A549 (cell line): ENCODE measurements at regions not wholly inside any gene's neighbourhood (a gene's known extent, or its start where the extent isn't known, plus 50 kb on each side); places are given as distances from the start of the nearest gene placed in this dataset.

Experiments used
- ATAC-seq, 2 experiments: fragments of 200-7000 bp in 1 of 2; fragments of >200 bp in 1 of 2; cut with Nextera tagmentation in 1 of 2; cut with Tn5 transposase in 1 of 2; 3 replicates each; pipeline versions ENCODE4 v1.8.0 to v1.9.1; 2018 to 2020; ENCODE audit warnings: mild to moderate bottlenecking in 1 of 2, moderate library complexity in 1 of 2
- CTCF ChIA-PET: fragments of 300-600 bp; sonication (Branson Sonifier 250); formaldehyde crosslinking; extraction: SDS; loops from one replicate; lab custom pipeline; 2021; ENCODE audit warnings: antibody characterized with exemption, inconsistent platforms; lab: Yijun Ruan, JAX
- POLR2A ChIA-PET: fragments of 350-600 bp; formaldehyde crosslinking; extraction: SDS; loops from one replicate; lab custom pipeline; 2021; ENCODE audit warnings: antibody characterized with exemption, inconsistent platforms; lab: Yijun Ruan, JAX
- DNase-seq, 2 experiments: peaks; one replicate each; pipeline versions ENCODE4 v3.0.0 to v3.0.0-alpha.2; 2011 to 2016; ENCODE audit warnings: low read depth in 1 of 2, low spot score in 1 of 2
- FAIRE-seq: peaks from 2 replicates; lab custom pipeline; 2011; peaks lifted over from hg19 to GRCh38; lab: Jason Lieb, UNC
- H3K27ac ChIP-seq, 2 experiments: fragments of >200 bp; sonication (Bioruptor Twin); formaldehyde crosslinking; 3 replicates each; pipeline ENCODE4 v1.5.1; 2016 to 2017
- H3K4me1 ChIP-seq: fragments of >200 bp; sonication (Bioruptor Twin); formaldehyde crosslinking; 3 replicates; pipeline ENCODE4 v1.6.1; 2016
- H3K4me2 ChIP-seq: fragments of >200 bp; sonication (Bioruptor Twin); formaldehyde crosslinking; 3 replicates; pipeline ENCODE4 v1.6.1; 2016
- H3K4me3 ChIP-seq: fragments of >200 bp; sonication (Bioruptor Twin); formaldehyde crosslinking; 3 replicates; pipeline ENCODE4 v1.5.1; 2016
- H3K9me3 ChIP-seq: fragments of >200 bp; sonication (Bioruptor Twin); formaldehyde crosslinking; 3 replicates; pipeline ENCODE4 v1.6.1; 2016
- BCL3 ChIP-seq: fragments of >200 bp; sonication (Bioruptor Twin); formaldehyde crosslinking; IDR thresholded peaks from 3 replicates; pipeline ENCODE4 v1.6.1; 2016
- BHLHE40 ChIP-seq: IDR thresholded peaks from 2 replicates; pipeline ENCODE4 v1.6.1; 2012; ENCODE audit warnings: low read depth, low read length, inconsistent platforms
- CBX2 ChIP-seq: fragments of 200-600 bp; sonication (generic); IDR thresholded peaks from 2 replicates; pipeline ENCODE4 v1.6.1; 2016; ENCODE audit warnings: low read depth, mild to moderate bottlenecking, borderline replicate concordance
- CBX8 ChIP-seq: fragments of 200-600 bp; sonication (generic); IDR thresholded peaks from 2 replicates; pipeline ENCODE4 v1.6.1; 2016
- CHD2 ChIP-seq: fragments of 150-350 bp; IDR thresholded peaks from 2 replicates; pipeline ENCODE4 v1.6.1; 2014; ENCODE audit warnings: low read length; ENCODE audit not compliant: partially characterized antibody
- CHD4 ChIP-seq: fragments of 200-600 bp; sonication (generic); IDR thresholded peaks from 2 replicates; pipeline ENCODE4 v1.6.1; 2016; ENCODE audit warnings: antibody characterized with exemption, mild to moderate bottlenecking, borderline replicate concordance
- E2F6 ChIP-seq: IDR thresholded peaks from 2 replicates; pipeline ENCODE4 v1.6.1; 2012; ENCODE audit warnings: low read depth, borderline replicate concordance
- EHMT2 ChIP-seq: fragments of 200-600 bp; sonication (generic); IDR thresholded peaks from 2 replicates; pipeline ENCODE4 v1.6.1; 2016; ENCODE audit warnings: antibody characterized with exemption, low read depth, mild to moderate bottlenecking, moderate library complexity
- EP300 ChIP-seq, 2 experiments: fragments of >200 bp; sonication (Bioruptor Twin); formaldehyde crosslinking; IDR thresholded peaks; 2 replicates in 1 of 2; 3 replicates in 1 of 2; pipeline ENCODE4 v1.6.1; 2016 to 2017
- ESRRA ChIP-seq: fragments of 150-350 bp; IDR thresholded peaks from 2 replicates; pipeline ENCODE4 v1.6.1; 2014; ENCODE audit warnings: mild to moderate bottlenecking, low read length, borderline replicate concordance
- FOSB ChIP-seq: fragments of 250-450 bp; sonication (Bioruptor Pico); IDR thresholded peaks from 2 replicates; pipeline ENCODE4 v1.5.0; 2020; ENCODE audit warnings: mild to moderate bottlenecking, moderate library complexity
- HMGXB4 ChIP-seq: fragments of 250-450 bp; sonication (Bioruptor Pico); IDR thresholded peaks from 2 replicates; pipeline ENCODE4 v1.5.0; 2021; ENCODE audit warnings: mild to moderate bottlenecking, moderate library complexity, borderline replicate concordance
- HOXB13 ChIP-seq: fragments of 250-450 bp; sonication (Bioruptor Pico); IDR thresholded peaks from 2 replicates; pipeline ENCODE4 v1.5.0; 2020; ENCODE audit warnings: low read depth, mild to moderate bottlenecking, moderate library complexity
- JUN ChIP-seq, 2 experiments: fragments of >200 bp; sonication (Bioruptor Twin); formaldehyde crosslinking; IDR thresholded peaks; 2 replicates in 1 of 2; 3 replicates in 1 of 2; pipeline ENCODE4 v1.6.1; 2016 to 2017
- KDM1A ChIP-seq: fragments of 200-600 bp; sonication (generic); IDR thresholded peaks from 2 replicates; pipeline ENCODE4 v1.6.1; 2016; ENCODE audit warnings: low read depth, mild to moderate bottlenecking
- KDM5A ChIP-seq: fragments of 200-600 bp; sonication (generic); IDR thresholded peaks from 2 replicates; pipeline ENCODE4 v1.6.1; 2016; ENCODE audit warnings: antibody characterized with exemption, mild to moderate bottlenecking
- MAFK ChIP-seq: fragments of 450-650 bp; IDR thresholded peaks from 2 replicates; pipeline ENCODE4 v1.6.1; 2014; ENCODE audit not compliant: partially characterized antibody
- NPAS2 ChIP-seq: fragments of 250-450 bp; sonication (Bioruptor Pico); IDR thresholded peaks from 2 replicates; pipeline ENCODE4 v1.8.0; 2022; ENCODE audit warnings: mild to moderate bottlenecking, moderate library complexity, borderline replicate concordance
- NR3C1 ChIP-seq: fragments of >200 bp; sonication (Bioruptor Twin); formaldehyde crosslinking; IDR thresholded peaks from 3 replicates; pipeline ENCODE4 v1.6.1; 2017
- PBX3 ChIP-seq: IDR thresholded peaks from 2 replicates; pipeline ENCODE4 v1.6.1; 2012
- RFX5 ChIP-seq: fragments of 450-650 bp; IDR thresholded peaks from 2 replicates; pipeline ENCODE4 v1.7.1; 2014; ENCODE audit warnings: antibody characterized with exemption, mild to moderate bottlenecking, moderate library complexity
- RNF2 ChIP-seq: fragments of 200-600 bp; sonication (generic); IDR thresholded peaks from 2 replicates; pipeline ENCODE4 v1.6.1; 2016; ENCODE audit warnings: low read depth, mild to moderate bottlenecking, antibody characterized with exemption, moderate library complexity, borderline replicate concordance
- TFCP2L1 ChIP-seq: fragments of 250-450 bp; sonication (Bioruptor Pico); IDR thresholded peaks from 2 replicates; pipeline ENCODE4 v1.5.0; 2021; ENCODE audit warnings: mild to moderate bottlenecking
- USF2 ChIP-seq: fragments of 450-650 bp; IDR thresholded peaks from 2 replicates; pipeline ENCODE4 v1.6.1; 2014; ENCODE audit warnings: antibody characterized with exemption
- ZNF302 ChIP-seq: fragments of 250-450 bp; sonication (Bioruptor Pico); IDR thresholded peaks from 2 replicates; pipeline ENCODE4 v1.9.0; 2021; ENCODE audit warnings: inconsistent platforms, mild to moderate bottlenecking, moderate library complexity
- WGBS: methylation state at CpG from one replicate; pipeline ENCODE4 v1.1.6; 2017; ENCODE audit errors: missing lambda C conversion rate; 5-methylcytosine and 5-hydroxymethylcytosine counted together

- no peak for TF ChIP-seq CHD2
- no peak for TF ChIP-seq E2F6
- TF ChIP-seq RNF2, result no peak
- no peak for TF ChIP-seq CBX8
Measured at GRCh38 chr6:163900570-163900969, 486.1 kb downstream of the QKI start (continued).

GRCh38 chr6:163897669-163898068 is 483.2 kb downstream of the QKI start:
- no peak overlapping the region for H3K4me2 ChIP-seq
- H3K4me1 ChIP-seq, result no peaks in the 10 kb centered on the region
- DNase-seq (no peak), ATAC-seq (no peak), FAIRE-seq (no peak)
- POLR2A ChIA-PET, result no interaction called here
- no peak overlapping the region for H3K4me3 ChIP-seq
- H3K27ac ChIP-seq, result no peak overlapping the region
- no peaks in the 10 kb centered on the region for H3K9me3 ChIP-seq
- CTCF ChIA-PET, result no interaction called here
- 29% methylated on average over 4 of the region's 4 CpGs for WGBS
- TF ChIP-seq EHMT2 (no peak), KDM1A (no peak), HOXB13 (no peak), CBX8 (no peak), USF2 (no peak), PBX3 (no peak), NPAS2 (CRISPR knock-in tag) (no peak), MAFK (no peak), FOSB (CRISPR knock-in tag) (no peak), TFCP2L1 (CRISPR knock-in tag) (no peak), CBX2 (no peak), BCL3 (no peak), ESRRA (no peak), BHLHE40 (no peak), HMGXB4 (CRISPR knock-in tag) (no peak), NR3C1 (no peak), RFX5 (no peak), ZNF302 (CRISPR knock-in tag) (no peak), EP300 (IDR thresholded peaks at IDR 0.05) (no peak)

- no peak for DNase-seq
- ChIA-PET POLR2A (no interaction called here), CTCF (no interaction called here)
- WGBS, result 34% methylated on average over 7 of the region's 8 CpGs
- ATAC-seq, result no peak
- Histone ChIP-seq H3K9me3 (no peaks in the 10 kb centered on the region), H3K4me2 (no peak overlapping the region), H3K27ac (no peak overlapping the region), H3K4me1 (no peaks in the 10 kb centered on the region), H3K4me3 (no peak overlapping the region)
- no peak for FAIRE-seq
- TF ChIP-seq CHD4, result no peak
- TF ChIP-seq RFX5, result no peak
- TF ChIP-seq MAFK, result no peak
- no peak for TF ChIP-seq JUN (IDR thresholded peaks at IDR 0.05)
- TF ChIP-seq PBX3, result no peak
- no peak for TF ChIP-seq HOXB13
- no peak for TF ChIP-seq KDM5A
- no peak for TF ChIP-seq NR3C1
- TF ChIP-seq TFCP2L1 (CRISPR knock-in tag), result no peak
- TF ChIP-seq BCL3, result no peak
Measured at GRCh38 chr6:163897030-163897429, 482.5 kb downstream of the QKI start.
